Endothelial cell of umbilical vein (primary cell): ENCODE measurements at regions not wholly inside any gene's neighbourhood (a gene's known extent, or its start where the extent isn't known, plus 50 kb on each side); places are given as distances from the start of the nearest gene placed in this dataset.

Source experiments
- BruUV-seq: library from RNA; stranded (reverse); fragments of 400-500 nt; replicated peaks from 2 replicates; lab custom pipeline; 2021; lab: Mats Ljungman, UMichigan
- CTCF ChIA-PET: fragments of 300-600, 350-600 bp; sonication (Branson Sonifier 250); formaldehyde crosslinking; loops from one replicate; lab custom pipeline; 2021; ENCODE audit warnings: antibody characterized with exemption, inconsistent platforms; lab: Charles Lee
- POLR2A ChIA-PET: fragments of 300-600, 350-600 bp; sonication (Branson Sonifier 250); formaldehyde crosslinking; loops from one replicate; lab custom pipeline; 2021; ENCODE audit warnings: antibody characterized with exemption, inconsistent platforms; lab: Charles Lee
- DNase-seq: peaks from one replicate; pipeline ENCODE4 v3.0.0-alpha.2; 2011; ENCODE audit warnings: low read depth, low spot score
- FAIRE-seq: peaks from 2 replicates; lab custom pipeline; 2011; peaks lifted over from hg19 to GRCh38; lab: Jason Lieb, UNC
- H2AFZ ChIP-seq: 2 replicates; pipeline ENCODE4 v1.6.0; 2012; ENCODE audit warnings: low read depth, low read length, control low read depth, inconsistent platforms
- H3K27ac ChIP-seq: 2 replicates; pipeline ENCODE4 v1.5.1; 2011; ENCODE audit warnings: low read depth, mild to moderate bottlenecking, control low read depth, low read length, moderate library complexity; ENCODE audit not compliant: insufficient read depth
- H3K27me3 ChIP-seq, 2 experiments: 2 replicates each; pipeline versions ENCODE4 v1.6.0 to v1.6.1; 2011; ENCODE audit warnings: low read length in 2 of 2, mixed read lengths in 1 of 2; ENCODE audit not compliant: control insufficient read depth in 2 of 2, insufficient read depth in 2 of 2
- H3K36me3 ChIP-seq, 2 experiments: 2 replicates in 1 of 2; 3 replicates in 1 of 2; pipeline ENCODE4 v1.5.1; 2011; ENCODE audit warnings: low read length in 2 of 2, mild to moderate bottlenecking in 1 of 2, moderate library complexity in 1 of 2; ENCODE audit not compliant: control insufficient read depth in 2 of 2, insufficient read depth in 2 of 2; ENCODE audit errors: extremely low read depth in 1 of 2
- H3K4me1 ChIP-seq: 3 replicates; pipeline ENCODE4 v1.5.1; 2011; ENCODE audit warnings: mild to moderate bottlenecking, low read length; ENCODE audit not compliant: control insufficient read depth, insufficient read depth; ENCODE audit errors: extremely low read depth
- H3K4me2 ChIP-seq: 2 replicates; pipeline ENCODE4 v1.6.1; 2011; ENCODE audit warnings: low read length, control low read depth, mixed read lengths; ENCODE audit not compliant: insufficient read depth
- H3K4me3 ChIP-seq, 3 experiments: fragments of 200-600 bp in 1 of 3; sonication (generic), shearing (Covaris generic) in 1 of 3; replicated peaks in 1 of 3; 2 replicates each; pipeline ENCODE4 v1.5.1; 2011 to 2016; ENCODE audit warnings: control low read depth in 3 of 3, low read length in 3 of 3, mild to moderate bottlenecking in 2 of 3, inconsistent platforms in 1 of 3, low read depth in 1 of 3, moderate library complexity in 1 of 3; ENCODE audit not compliant: insufficient read depth in 1 of 3
- H3K79me2 ChIP-seq: 2 replicates; pipeline ENCODE4 v1.6.0; 2012; ENCODE audit warnings: low read length, inconsistent platforms; ENCODE audit not compliant: control insufficient read depth, insufficient read depth
- H3K9ac ChIP-seq: replicated peaks from 2 replicates; pipeline ENCODE3; 2011; ENCODE audit warnings: low read length, control low read depth; ENCODE audit not compliant: insufficient read depth; ENCODE audit errors: extremely low read depth
- H3K9me1 ChIP-seq: replicated peaks from 3 replicates; pipeline ENCODE4 v1.6.0; 2011; ENCODE audit warnings: mild to moderate bottlenecking, low read length; ENCODE audit not compliant: control insufficient read depth, insufficient read depth; ENCODE audit errors: extremely low read depth
- H3K9me3 ChIP-seq: replicated peaks from 2 replicates; pipeline ENCODE4 v1.5.1; 2012; ENCODE audit warnings: low read length, inconsistent platforms; ENCODE audit not compliant: control insufficient read depth, insufficient read depth
- H4K20me1 ChIP-seq: replicated peaks from 2 replicates; pipeline ENCODE3; 2011; ENCODE audit warnings: mild to moderate bottlenecking, low read length; ENCODE audit not compliant: control insufficient read depth, insufficient read depth; ENCODE audit errors: extremely low read depth
- EZH2 ChIP-seq: IDR thresholded peaks from 2 replicates; pipeline ENCODE4 v1.6.1; 2012; ENCODE audit warnings: borderline replicate concordance, low read depth, mild to moderate bottlenecking, moderate library complexity, low read length, inconsistent platforms; ENCODE audit not compliant: severe bottlenecking
- FOS ChIP-seq: IDR thresholded peaks from 2 replicates; pipeline ENCODE4 v1.6.1; 2011; ENCODE audit warnings: mild to moderate bottlenecking, low read length, moderate library complexity, borderline replicate concordance; ENCODE audit not compliant: insufficient read depth
- GATA2 ChIP-seq: IDR thresholded peaks from 2 replicates; pipeline ENCODE4 v1.7.0; 2011; ENCODE audit warnings: low read depth, mild to moderate bottlenecking, moderate library complexity, mixed read lengths, low read length; ENCODE audit not compliant: insufficient read length, insufficient read depth
- JUN ChIP-seq: IDR thresholded peaks from 2 replicates; pipeline ENCODE4 v1.6.1; 2011; ENCODE audit warnings: borderline replicate concordance, low read depth; ENCODE audit not compliant: insufficient read length, insufficient read depth
- MYC ChIP-seq: IDR thresholded peaks from one replicate; pipeline ENCODE4 v1.6.1; 2011; ENCODE audit warnings: mild to moderate bottlenecking, low read depth, low read length
- POLR2A ChIP-seq: IDR thresholded peaks from 2 replicates; pipeline ENCODE4 v1.6.1; 2012; ENCODE audit warnings: low read depth, mild to moderate bottlenecking, control low read depth, low read length
- POLR2AphosphoS5 ChIP-seq: IDR thresholded peaks from 2 replicates; pipeline ENCODE4 v1.6.1; 2012; ENCODE audit warnings: low read depth, mild to moderate bottlenecking, control low read depth, low read length, moderate library complexity; ENCODE audit not compliant: insufficient read depth
- dilution Hi-C: fragments of 300-500 bp; cut with MboI; formaldehyde crosslinking; loops from one replicate; pipeline ENCODE4 v1.15.0; 2019; ENCODE audit warnings: low sequenced_read_pairs; ENCODE audit not compliant: extremely low pct_ligation_motif_present
- intact Hi-C: fragments of 100-400 bp; cut with micrococcal nuclease; formaldehyde crosslinking; loops from one replicate; pipeline ENCODE4 v1.10.0; 2022
- TF ChIP-seq, protein P1 (sequence below): IDR thresholded peaks from 2 replicates; pipeline ENCODE4 v1.6.1; 2011; ENCODE audit not compliant: insufficient read depth, insufficient read length
- TF ChIP-seq, protein P2 (sequence below), 2 donors: IDR thresholded peaks; 1 replicate in 1 of 2; 2 replicates in 1 of 2; pipeline ENCODE4 v1.5.1; 2011; ENCODE audit warnings: low read length in 2 of 2, mild to moderate bottlenecking in 2 of 2, moderate library complexity in 2 of 2, control low read depth in 1 of 2, inconsistent platforms in 1 of 2, low read depth in 1 of 2; ENCODE audit not compliant: insufficient read depth in 1 of 2; ENCODE audit errors: extremely low read depth in 1 of 2

DNA sequence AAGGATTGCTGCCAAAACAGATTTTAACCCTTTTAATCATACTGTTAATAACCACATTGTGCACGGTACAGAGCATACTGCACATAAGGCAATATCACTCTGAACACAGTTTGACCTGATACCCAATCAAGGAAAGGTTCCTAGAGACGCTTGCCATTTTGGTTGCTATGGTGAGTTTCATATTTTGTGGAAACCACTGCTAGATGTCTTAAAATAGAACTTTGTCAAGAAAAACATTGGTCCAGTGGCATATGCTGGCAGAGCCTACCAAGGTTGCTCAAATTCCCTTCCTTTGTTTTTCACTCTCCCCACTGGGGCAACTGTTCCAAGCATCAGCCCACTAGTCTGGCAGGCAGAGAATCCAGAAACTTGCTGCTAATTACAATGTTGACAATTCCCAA lies 114.8 kb upstream of the DPYD start:
- no peaks in the 10 kb centered on the region for H3K9me3 ChIP-seq
- intact Hi-C loops, result no loop called here
- BruUV-seq, result no TSS peak
- H3K79me2 ChIP-seq, result peaks cover 20% of the 10 kb centered on the region
- ChIA-PET CTCF (no interaction called here), POLR2A (no interaction called here)
- no peak overlapping the region for H3K4me3 ChIP-seq
- no peaks in the 10 kb centered on the region for H3K27me3 ChIP-seq
- dilution Hi-C loops, result no loop called here
- DNase-seq (no peak), FAIRE-seq (no peak)
- H3K27ac ChIP-seq, result no peak overlapping the region
- TF ChIP-seq, protein P1, sequence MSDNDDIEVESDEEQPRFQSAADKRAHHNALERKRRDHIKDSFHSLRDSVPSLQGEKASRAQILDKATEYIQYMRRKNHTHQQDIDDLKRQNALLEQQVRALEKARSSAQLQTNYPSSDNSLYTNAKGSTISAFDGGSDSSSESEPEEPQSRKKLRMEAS, result no peak
- TF ChIP-seq, protein P2, sequence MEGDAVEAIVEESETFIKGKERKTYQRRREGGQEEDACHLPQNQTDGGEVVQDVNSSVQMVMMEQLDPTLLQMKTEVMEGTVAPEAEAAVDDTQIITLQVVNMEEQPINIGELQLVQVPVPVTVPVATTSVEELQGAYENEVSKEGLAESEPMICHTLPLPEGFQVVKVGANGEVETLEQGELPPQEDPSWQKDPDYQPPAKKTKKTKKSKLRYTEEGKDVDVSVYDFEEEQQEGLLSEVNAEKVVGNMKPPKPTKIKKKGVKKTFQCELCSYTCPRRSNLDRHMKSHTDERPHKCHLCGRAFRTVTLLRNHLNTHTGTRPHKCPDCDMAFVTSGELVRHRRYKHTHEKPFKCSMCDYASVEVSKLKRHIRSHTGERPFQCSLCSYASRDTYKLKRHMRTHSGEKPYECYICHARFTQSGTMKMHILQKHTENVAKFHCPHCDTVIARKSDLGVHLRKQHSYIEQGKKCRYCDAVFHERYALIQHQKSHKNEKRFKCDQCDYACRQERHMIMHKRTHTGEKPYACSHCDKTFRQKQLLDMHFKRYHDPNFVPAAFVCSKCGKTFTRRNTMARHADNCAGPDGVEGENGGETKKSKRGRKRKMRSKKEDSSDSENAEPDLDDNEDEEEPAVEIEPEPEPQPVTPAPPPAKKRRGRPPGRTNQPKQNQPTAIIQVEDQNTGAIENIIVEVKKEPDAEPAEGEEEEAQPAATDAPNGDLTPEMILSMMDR (IDR thresholded peaks at IDR 0.05; ENCODE audit: extremely low read depth in 1 of 2, insufficient read depth in 1 of 2, low read depth in 1 of 2, low read length in 2 of 2), result no peak
- TF ChIP-seq GATA2, result no peak
- TF ChIP-seq FOS, result no peak
- TF ChIP-seq EZH2, result no peak
- TF ChIP-seq JUN, result no peak
- no peak for TF ChIP-seq MYC
- no peak for TF ChIP-seq POLR2A
- no peak for TF ChIP-seq POLR2AphosphoS5
- no peak overlapping the region for H3K9ac ChIP-seq
- H3K9me1 ChIP-seq, result no peaks in the 10 kb centered on the region
- peaks cover 9% of the 10 kb centered on the region for H3K4me1 ChIP-seq
- no peak overlapping the region for H3K4me2 ChIP-seq
- peaks cover 2% of the 10 kb centered on the region for H4K20me1 ChIP-seq
- no peak overlapping the region for H2AFZ ChIP-seq
- no peaks in the 10 kb centered on the region for H3K36me3 ChIP-seq
